ENCODE measurements at regions not wholly inside any gene's neighbourhood (a gene's known extent, or its start where the extent isn't known, plus 50 kb on each side); places are given as distances from the start of the nearest gene placed in this dataset.

- intact Hi-C loops (cut with DNase I; ENCODE audit: low total_unique reads), result no loop called here
- Histone ChIP-seq H3K4me3 (no peak overlapping the region), H3K27me3 (no peaks in the 10 kb centered on the region), H3K9me3 (no peaks in the 10 kb centered on the region), H3K27ac (no peak overlapping the region), H3K4me1 (no peaks in the 10 kb centered on the region), H3K36me3 (no peaks in the 10 kb centered on the region)
- TF ChIP-seq POLR2AphosphoS5 (IDR thresholded peaks at IDR 0.05), result no peak
- no peak for TF ChIP-seq CTCF (IDR thresholded peaks at IDR 0.05)
- DNase-seq (ENCODE audit: low spot score in 2 of 2), result no peak
Observed at GRCh38 chr12:29930503-29930902, 146.8 kb upstream of the TMTC1 start.

GRCh38 chr12:29929295-29929694 lies 145.6 kb upstream of the TMTC1 start:
- Histone ChIP-seq H3K9me3 (no peaks in the 10 kb centered on the region), H3K27me3 (no peaks in the 10 kb centered on the region), H3K27ac (no peak overlapping the region), H3K4me1 (no peaks in the 10 kb centered on the region), H3K36me3 (no peaks in the 10 kb centered on the region), H3K4me3 (no peak overlapping the region)
- intact Hi-C loops (cut with DNase I; ENCODE audit: low total_unique reads), result loop anchor here (5.0 kb wide), 1 partner anchor 798 kb away; no protein-coding TSS in a partner anchor
- no peak for DNase-seq (ENCODE audit: low spot score in 2 of 2)
- no peak for TF ChIP-seq POLR2AphosphoS5 (IDR thresholded peaks at IDR 0.05)
- no peak for TF ChIP-seq POLR2A (IDR thresholded peaks at IDR 0.05)
- no peak for TF ChIP-seq CTCF (IDR thresholded peaks at IDR 0.05)

GRCh38 chr12:29921307-29921706 lies 137.6 kb upstream of the TMTC1 start:
- H3K27me3 ChIP-seq, result no peaks in the 10 kb centered on the region
- no peaks in the 10 kb centered on the region for H3K36me3 ChIP-seq
- no peak overlapping the region for H3K4me3 ChIP-seq
- TF ChIP-seq CTCF (IDR thresholded peaks at IDR 0.05) (no peak), POLR2A (IDR thresholded peaks at IDR 0.05) (no peak)
- no peaks in the 10 kb centered on the region for H3K4me1 ChIP-seq
- intact Hi-C loops (cut with DNase I; ENCODE audit: low total_unique reads), result no loop called here
- no peaks in the 10 kb centered on the region for H3K9me3 ChIP-seq
- no peak overlapping the region for H3K27ac ChIP-seq
- no peak for DNase-seq (ENCODE audit: low spot score in 2 of 2)

- intact Hi-C loops (cut with DNase I; ENCODE audit: low total_unique reads), result no loop called here
- TF ChIP-seq POLR2AphosphoS5 (IDR thresholded peaks at IDR 0.05) (no peak), POLR2A (IDR thresholded peaks at IDR 0.05) (no peak), CTCF (IDR thresholded peaks at IDR 0.05) (no peak)
Observed at GRCh38 chr12:29908157-29908556, 124.4 kb upstream of the TMTC1 start.

GRCh38 chr12:29907461-29907860 lies 123.7 kb upstream of the TMTC1 start:
- no peak for DNase-seq (ENCODE audit: low spot score in 2 of 2)
- H3K36me3 ChIP-seq, result no peaks in the 10 kb centered on the region
- H3K4me1 ChIP-seq, result no peaks in the 10 kb centered on the region
- no peaks in the 10 kb centered on the region for H3K27me3 ChIP-seq
- TF ChIP-seq POLR2AphosphoS5 (IDR thresholded peaks at IDR 0.05) (no peak), CTCF (IDR thresholded peaks at IDR 0.05) (no peak), POLR2A (IDR thresholded peaks at IDR 0.05) (no peak)
- H3K9me3 ChIP-seq, result no peaks in the 10 kb centered on the region
- intact Hi-C loops (cut with DNase I; ENCODE audit: low total_unique reads), result no loop called here
- H3K4me3 ChIP-seq, result no peak overlapping the region
- no peak overlapping the region for H3K27ac ChIP-seq

More at GRCh38 chr12:29908157-29908556, 124.4 kb upstream of the TMTC1 start:
- DNase-seq (ENCODE audit: low spot score in 2 of 2), result no peak
- Histone ChIP-seq H3K9me3 (no peaks in the 10 kb centered on the region), H3K4me1 (no peaks in the 10 kb centered on the region), H3K27me3 (no peaks in the 10 kb centered on the region), H3K4me3 (no peak overlapping the region), H3K36me3 (no peaks in the 10 kb centered on the region), H3K27ac (no peak overlapping the region)

All from breast epithelium (tissue), 4 donors.